Dendritic cell treated with granulocyte-macrophage colony-stimulating factor and Interleukin-4, amounts not matched to agents 40 ng/mL and 50 ng/mL, for 4 days (primary cell): ENCODE measurements at regions not wholly inside any gene's neighbourhood (a gene's known extent, or its start where the extent isn't known, plus 50 kb on each side); places are given as distances from the start of the nearest gene placed in this dataset.
"Not testable (repeated sequence)": the region's sequence is repeated elsewhere in the genome, so short reads cannot be mapped to it uniquely, and the experiment has no call there.

Experiments used
- H3K27ac Mint-ChIP-seq: one replicate; pipeline ENCODE4 v1.8.0; 2022; ENCODE audit warnings: mild to moderate bottlenecking, mixed read lengths
- H3K27me3 Mint-ChIP-seq: one replicate; pipeline ENCODE4 v1.8.0; 2022; ENCODE audit warnings: mild to moderate bottlenecking, mixed read lengths
- H3K36me3 Mint-ChIP-seq: one replicate; pipeline ENCODE4 v1.8.0; 2022; ENCODE audit warnings: low read depth, mixed read lengths
- H3K4me1 Mint-ChIP-seq: one replicate; pipeline ENCODE4 v1.8.0; 2022; ENCODE audit warnings: low read depth, mixed read lengths
- H3K4me3 Mint-ChIP-seq: one replicate; pipeline ENCODE4 v1.8.0; 2022; ENCODE audit warnings: mild to moderate bottlenecking, moderate library complexity, mixed read lengths
- H3K9me3 Mint-ChIP-seq: one replicate; pipeline ENCODE4 v1.8.0; 2022; ENCODE audit warnings: mixed read lengths
- intact Hi-C: fragments of 100-400 bp; cut with micrococcal nuclease; formaldehyde crosslinking; loops from one replicate; pipeline ENCODE4 v1.15.0; 2022

DNA sequence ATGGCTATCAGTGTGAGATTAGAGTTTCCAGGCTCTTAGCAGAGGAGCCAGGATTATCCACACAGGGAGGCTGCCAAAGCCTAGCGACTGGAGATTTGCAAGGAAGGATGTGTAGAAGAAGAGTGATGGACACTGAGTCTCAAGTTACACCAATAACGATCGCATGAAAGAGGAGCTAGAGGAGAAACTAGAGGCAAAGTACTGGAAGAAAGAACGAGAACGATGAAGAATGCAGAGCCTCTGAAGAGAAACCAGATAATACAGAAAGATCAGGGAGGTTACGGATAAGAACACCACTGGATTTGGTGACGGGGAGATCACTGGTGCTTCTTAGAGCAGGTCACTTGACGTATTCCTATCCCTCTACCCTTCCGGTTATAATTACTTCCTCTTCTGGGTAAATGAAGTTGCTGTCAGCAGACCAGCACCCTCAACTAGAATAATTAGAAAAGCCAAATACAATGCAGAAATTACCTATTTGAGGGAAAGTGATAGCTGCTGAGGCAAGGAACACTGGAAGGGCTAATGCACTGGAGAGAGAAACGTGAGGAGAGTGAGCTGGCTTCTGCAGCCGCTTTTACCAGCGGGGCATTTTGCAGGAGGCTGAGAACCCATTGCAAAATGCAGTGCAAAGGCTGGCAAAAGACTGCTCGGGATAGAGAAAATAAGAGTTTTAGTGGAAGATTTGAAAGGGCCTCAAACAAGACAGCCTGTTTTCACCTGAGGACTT, 93.1 kb upstream of the HIF1A start:
- Mint-ChIP-seq H3K27me3 (no peaks in the 10 kb centered on the region), H3K9me3 (peaks cover 15% of the 10 kb centered on the region), H3K4me1 (peaks cover 45% of the 10 kb centered on the region), H3K27ac (peak overlapping the region; percentile 77), H3K36me3 (no peaks in the 10 kb centered on the region), H3K4me3 (peak overlapping the region; percentile 39)
- intact Hi-C loops, result loop anchor here (5.0 kb wide), 1 partner anchor 40 kb away; no protein-coding TSS in a partner anchor

DNA sequence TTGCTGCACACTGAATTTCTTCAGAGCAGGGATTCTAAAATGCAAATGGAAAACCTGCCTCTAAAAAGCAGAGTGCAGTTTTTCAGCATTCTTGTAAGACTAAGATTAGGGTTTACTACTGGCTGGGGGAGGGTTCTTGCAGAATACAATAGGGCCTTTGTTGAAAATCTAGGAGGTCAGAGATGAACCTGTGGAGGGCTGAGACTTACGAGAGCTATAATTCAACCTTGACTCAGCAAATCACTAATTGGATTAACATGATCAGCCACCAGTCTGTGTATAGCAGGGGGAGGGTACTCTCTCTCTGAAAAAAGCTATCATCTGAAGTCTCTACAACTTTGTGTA, 92.6 kb upstream of the HIF1A start:
- H3K27me3 Mint-ChIP-seq, result no peaks in the 10 kb centered on the region
- peaks cover 15% of the 10 kb centered on the region for H3K9me3 Mint-ChIP-seq
- intact Hi-C loops, result loop anchor here (5.0 kb wide), 1 partner anchor 40 kb away; no protein-coding TSS in a partner anchor
- no peak overlapping the region for H3K4me3 Mint-ChIP-seq
- peaks cover 45% of the 10 kb centered on the region for H3K4me1 Mint-ChIP-seq
- no peaks in the 10 kb centered on the region for H3K36me3 Mint-ChIP-seq
- H3K27ac Mint-ChIP-seq, result peak overlapping the region; percentile 77

DNA sequence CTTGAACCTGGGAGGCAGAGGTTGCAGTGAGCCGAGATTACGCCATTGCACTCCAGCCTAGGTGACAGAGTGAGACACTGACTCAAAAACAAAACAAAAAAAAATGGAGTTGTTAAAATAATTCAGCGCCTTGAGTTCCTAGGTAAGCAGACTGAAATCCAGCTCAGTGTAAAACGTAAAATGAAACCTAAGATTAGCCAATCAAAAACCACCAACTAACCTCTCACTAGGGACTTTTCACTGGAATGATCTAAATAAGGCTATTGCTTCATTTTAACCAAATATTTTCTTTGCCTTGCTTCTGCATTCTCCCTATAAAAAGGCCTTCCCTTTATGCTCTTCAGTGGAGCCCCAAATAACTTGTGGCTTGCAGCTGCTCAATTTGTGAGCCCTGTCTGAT, 91.6 kb upstream of the HIF1A start:
- intact Hi-C loops, result loop anchor here (5.0 kb wide), 1 partner anchor 41 kb away; no protein-coding TSS in a partner anchor
- Mint-ChIP-seq H3K27me3 (no peaks in the 10 kb centered on the region), H3K4me3 (no peak overlapping the region), H3K9me3 (peaks cover 15% of the 10 kb centered on the region), H3K4me1 (peaks cover 38% of the 10 kb centered on the region), H3K36me3 (no peaks in the 10 kb centered on the region), H3K27ac (peak overlapping the region; percentile 77)

DNA sequence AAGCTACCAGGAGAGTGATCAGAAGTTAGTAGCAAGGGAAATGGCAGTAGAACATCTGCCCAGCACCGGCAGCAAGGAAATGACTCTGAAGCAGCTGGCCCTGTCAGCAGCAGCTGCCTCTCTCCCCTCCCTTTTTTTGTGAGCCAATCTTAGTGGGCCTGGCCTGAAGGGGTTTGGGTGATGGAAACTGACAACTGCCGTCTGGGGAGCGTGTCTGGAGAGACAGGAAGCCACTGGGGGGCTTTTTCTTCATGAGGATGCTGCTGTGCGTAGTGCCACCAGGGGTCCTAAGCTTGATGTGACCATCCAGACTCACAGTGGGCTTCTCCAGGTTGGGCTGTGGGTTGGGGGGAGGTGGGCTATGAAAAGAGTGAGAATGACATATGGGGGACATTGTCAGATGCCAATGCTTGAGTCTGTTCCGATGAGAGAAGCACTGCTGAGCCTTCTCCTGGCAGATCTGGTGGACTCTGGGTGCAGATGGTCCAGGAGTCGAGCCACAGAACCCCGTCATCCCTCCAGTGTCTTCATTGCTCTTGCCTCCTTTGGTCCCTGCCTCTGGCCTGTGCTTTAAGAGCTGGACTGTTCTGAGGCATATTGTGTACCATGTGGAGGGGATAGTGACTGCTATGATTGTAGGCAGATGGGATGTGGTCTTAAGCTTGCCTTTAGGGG, 87.6 kb upstream of the HIF1A start:
- H3K4me1 Mint-ChIP-seq, result peaks cover 20% of the 10 kb centered on the region
- H3K27me3 Mint-ChIP-seq, result no peaks in the 10 kb centered on the region
- peaks cover 15% of the 10 kb centered on the region for H3K9me3 Mint-ChIP-seq
- H3K36me3 Mint-ChIP-seq, result no peaks in the 10 kb centered on the region
- peak overlapping the region; percentile 22 for H3K27ac Mint-ChIP-seq
- H3K4me3 Mint-ChIP-seq, result no peak overlapping the region
- intact Hi-C loops, result no loop called here

DNA sequence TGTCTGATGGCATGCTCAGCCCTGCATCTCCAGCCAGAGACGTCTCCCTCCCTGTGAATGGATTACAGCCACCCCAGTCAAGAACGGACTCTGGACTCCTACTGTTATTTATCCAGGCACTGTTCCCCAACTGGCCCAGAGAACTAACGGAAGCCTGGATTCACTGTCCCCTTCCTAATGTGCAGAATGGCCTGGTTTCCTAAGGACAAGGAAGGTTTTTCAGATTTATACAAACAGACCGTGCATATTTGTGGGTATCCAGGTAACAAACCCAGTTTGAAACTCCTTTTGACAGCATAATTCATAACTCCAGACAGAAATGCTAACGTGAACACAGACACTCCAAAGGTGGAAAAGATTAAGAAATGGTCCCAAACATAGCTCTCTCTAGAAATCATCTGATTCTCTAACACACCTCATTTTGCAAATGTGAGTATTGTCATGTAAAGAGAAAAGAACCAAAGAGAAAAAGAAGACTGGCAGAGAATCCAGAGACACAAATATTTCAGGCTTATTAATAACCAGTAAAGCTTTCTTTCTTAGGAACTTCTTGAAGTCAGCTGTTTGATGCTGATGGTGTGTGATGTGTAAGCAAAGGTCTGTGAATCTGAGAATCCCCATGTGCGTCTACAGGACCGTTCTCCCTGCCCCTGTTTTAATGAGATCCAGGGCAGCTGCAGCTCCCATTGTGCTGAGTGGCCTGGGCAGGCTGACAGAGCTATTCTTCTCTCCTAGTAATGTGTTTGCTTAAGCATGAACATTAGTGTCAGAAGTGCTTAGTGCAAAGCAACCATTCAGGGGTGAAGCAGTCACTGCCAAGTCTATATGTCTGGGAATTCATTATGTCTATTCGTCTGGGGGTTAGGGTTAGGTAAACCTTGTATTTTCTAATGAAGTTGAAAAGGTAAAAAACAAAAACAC, 86.8 kb upstream of the HIF1A start:
- Mint-ChIP-seq H3K9me3 (peaks cover 15% of the 10 kb centered on the region), H3K27me3 (no peaks in the 10 kb centered on the region), H3K4me1 (peaks cover 12% of the 10 kb centered on the region), H3K36me3 (no peaks in the 10 kb centered on the region), H3K4me3 (no peak overlapping the region), H3K27ac (peak overlapping the region; percentile 22)
- intact Hi-C loops, result no loop called here

DNA sequence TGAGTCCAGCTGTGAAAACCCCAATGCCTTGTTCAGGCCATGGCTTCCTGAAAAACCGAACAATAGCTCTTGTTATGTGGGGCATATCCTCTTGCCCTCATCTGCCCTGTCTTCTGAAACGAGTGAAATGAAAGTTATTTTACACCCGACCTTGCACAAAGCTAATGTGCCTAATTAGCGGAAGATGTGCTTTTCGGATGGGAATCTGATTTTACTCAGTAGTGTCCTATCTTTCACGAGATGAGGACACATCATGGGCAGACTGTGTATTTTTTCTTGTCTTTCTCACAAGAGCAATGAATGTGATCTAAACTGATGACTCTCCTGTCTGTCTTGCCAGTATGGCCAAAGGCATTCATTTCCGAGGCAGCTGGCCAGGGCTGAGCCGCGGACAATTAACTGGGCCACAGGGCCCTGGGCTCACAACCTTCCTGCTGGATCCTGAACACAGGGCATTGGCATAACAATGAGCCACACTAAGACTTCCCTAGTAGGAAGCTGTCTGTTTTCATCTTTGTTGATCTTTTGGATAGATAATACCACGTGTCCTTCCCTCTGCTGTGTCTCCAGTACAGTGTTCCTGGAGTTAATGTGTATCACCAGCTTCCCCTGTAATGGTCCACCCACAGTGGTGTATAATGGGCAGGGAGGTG, 86.0 kb upstream of the HIF1A start:
- Mint-ChIP-seq H3K36me3 (no peaks in the 10 kb centered on the region), H3K4me3 (no peak overlapping the region), H3K27ac (no peak overlapping the region), H3K4me1 (peaks cover 4% of the 10 kb centered on the region), H3K27me3 (no peaks in the 10 kb centered on the region), H3K9me3 (peaks cover 14% of the 10 kb centered on the region)
- intact Hi-C loops, result no loop called here

DNA sequence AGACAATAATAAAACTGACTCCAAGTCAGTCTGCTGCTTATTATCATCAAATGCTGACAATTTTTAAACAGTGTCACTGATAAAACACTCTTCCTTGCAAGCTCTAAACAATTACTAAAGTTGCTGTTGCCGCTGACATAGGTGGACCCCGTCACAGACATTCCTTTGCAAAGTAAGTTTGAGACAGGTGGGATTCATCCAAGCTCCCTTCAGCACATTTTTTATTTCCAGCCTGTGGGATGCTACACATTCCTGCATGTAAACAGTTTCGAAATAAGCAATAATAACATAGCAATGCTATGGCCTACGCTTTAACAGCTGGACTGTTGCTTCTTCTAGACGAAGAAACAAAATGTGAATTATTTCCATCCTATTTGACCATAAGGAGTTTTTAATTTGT, 85.4 kb upstream of the HIF1A start:
- Mint-ChIP-seq H3K4me1 (peaks cover 6% of the 10 kb centered on the region), H3K36me3 (no peaks in the 10 kb centered on the region), H3K27me3 (no peaks in the 10 kb centered on the region), H3K9me3 (peaks cover 8% of the 10 kb centered on the region), H3K4me3 (no peak overlapping the region), H3K27ac (no peak overlapping the region)
- intact Hi-C loops, result no loop called here

DNA sequence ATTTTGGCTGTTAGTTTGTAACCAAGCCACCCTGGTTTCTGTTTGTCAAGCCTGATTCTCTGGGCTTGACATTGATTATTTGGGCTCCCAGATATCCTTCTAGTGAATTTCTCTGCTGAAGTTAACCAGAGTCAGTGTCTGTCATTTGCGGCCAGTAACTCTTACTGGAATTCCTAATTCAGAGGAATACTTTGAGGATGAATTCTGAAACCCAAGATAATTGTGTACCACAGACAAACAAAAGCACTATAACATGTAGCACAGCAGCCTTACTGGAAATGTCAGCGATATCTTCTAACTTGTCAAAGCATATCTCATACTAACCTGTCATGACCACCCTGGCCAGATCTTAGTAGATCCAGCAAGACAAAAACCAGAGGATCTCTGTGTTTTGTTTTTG, 84.4 kb upstream of the HIF1A start:
- Mint-ChIP-seq H3K9me3 (no peaks in the 10 kb centered on the region), H3K27me3 (no peaks in the 10 kb centered on the region), H3K27ac (no peak overlapping the region), H3K4me3 (no peak overlapping the region), H3K36me3 (no peaks in the 10 kb centered on the region), H3K4me1 (peaks cover 6% of the 10 kb centered on the region)
- intact Hi-C loops, result no loop called here

DNA sequence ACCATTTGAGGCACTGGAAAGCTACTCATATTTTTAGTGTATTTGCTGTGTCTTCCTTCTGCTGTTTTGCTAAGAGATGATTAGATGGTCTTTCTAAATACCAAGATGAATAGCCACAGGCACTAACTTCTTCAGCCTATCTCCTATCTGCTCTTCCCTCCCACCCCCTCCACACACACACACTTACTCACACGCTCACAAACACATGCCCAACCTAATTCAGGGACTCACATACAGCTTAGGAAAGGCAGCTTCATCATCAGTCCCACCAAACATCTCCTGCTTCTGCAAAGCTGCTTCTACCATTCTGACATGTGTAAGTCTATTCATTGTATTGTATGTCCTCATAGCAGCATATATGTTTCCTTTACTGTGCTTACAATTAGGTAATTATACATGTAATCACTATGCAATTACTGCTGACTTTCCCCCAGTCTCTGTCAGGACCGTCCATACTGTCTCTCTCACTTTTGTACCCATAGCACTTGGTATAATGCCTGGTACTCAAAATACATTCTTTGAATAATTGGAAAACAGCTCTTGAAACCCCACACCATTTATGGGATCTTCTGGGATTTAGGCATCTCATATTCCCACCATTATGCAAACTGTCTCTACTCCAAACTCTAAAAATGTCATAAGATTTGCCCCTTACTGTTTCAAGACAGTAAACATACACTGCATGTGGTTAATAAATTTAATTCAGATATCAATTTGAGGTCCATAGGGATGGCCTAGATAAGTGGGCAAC, 83.3 kb upstream of the HIF1A start:
- Mint-ChIP-seq H3K4me3 (no peak overlapping the region), H3K27ac (no peak overlapping the region), H3K4me1 (peaks cover 6% of the 10 kb centered on the region), H3K9me3 (no peaks in the 10 kb centered on the region), H3K36me3 (no peaks in the 10 kb centered on the region), H3K27me3 (no peaks in the 10 kb centered on the region)
- intact Hi-C loops, result no loop called here

DNA sequence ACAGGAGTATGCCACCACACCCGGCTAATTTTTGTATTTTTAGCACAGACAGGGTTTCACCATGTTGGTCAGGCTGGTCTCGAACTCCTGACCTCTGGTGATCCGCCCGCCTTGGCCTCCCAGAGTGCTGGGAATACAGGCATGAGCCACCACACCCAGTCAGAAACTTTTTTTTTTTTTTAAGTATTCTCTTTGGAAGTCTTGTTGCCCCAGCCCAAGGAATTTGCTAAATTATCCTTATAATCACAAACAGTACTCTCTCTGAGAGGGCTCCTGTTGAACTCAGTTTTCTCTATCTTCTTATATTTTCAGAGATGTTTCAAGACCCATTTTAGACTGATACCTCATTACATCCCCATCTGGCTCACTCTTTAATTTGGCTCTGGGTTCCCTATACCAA, 82.3 kb upstream of the HIF1A start:
- H3K9me3 Mint-ChIP-seq, H3K27me3 Mint-ChIP-seq, H3K27ac Mint-ChIP-seq, H3K4me3 Mint-ChIP-seq, H3K4me1 Mint-ChIP-seq, intact Hi-C loops, H3K36me3 Mint-ChIP-seq: not testable (repeated sequence)

DNA sequence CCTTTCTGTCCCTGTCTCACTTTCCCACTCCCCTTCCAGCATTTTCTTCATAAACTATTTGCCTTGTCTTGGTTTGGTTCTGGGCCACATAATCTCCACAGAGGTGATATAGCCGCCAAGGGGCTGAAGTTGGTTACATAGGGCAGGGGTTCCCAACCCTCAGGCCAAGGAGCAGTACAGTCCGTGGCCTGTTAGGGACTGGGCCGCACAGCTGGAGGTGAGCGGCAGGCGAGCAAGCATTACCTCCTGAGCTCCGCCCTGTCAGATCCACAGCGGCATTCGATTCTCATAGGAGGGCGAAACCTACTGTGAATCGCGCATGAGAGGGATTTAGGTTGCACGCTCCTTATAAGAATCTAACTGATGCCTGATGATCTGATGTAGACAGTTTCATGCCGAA, 80.6 kb upstream of the HIF1A start:
- Mint-ChIP-seq H3K27ac (no peak overlapping the region), H3K27me3 (no peaks in the 10 kb centered on the region), H3K4me3 (no peak overlapping the region), H3K9me3 (no peaks in the 10 kb centered on the region), H3K4me1 (peaks cover 15% of the 10 kb centered on the region), H3K36me3 (no peaks in the 10 kb centered on the region)
- intact Hi-C loops, result no loop called here

DNA sequence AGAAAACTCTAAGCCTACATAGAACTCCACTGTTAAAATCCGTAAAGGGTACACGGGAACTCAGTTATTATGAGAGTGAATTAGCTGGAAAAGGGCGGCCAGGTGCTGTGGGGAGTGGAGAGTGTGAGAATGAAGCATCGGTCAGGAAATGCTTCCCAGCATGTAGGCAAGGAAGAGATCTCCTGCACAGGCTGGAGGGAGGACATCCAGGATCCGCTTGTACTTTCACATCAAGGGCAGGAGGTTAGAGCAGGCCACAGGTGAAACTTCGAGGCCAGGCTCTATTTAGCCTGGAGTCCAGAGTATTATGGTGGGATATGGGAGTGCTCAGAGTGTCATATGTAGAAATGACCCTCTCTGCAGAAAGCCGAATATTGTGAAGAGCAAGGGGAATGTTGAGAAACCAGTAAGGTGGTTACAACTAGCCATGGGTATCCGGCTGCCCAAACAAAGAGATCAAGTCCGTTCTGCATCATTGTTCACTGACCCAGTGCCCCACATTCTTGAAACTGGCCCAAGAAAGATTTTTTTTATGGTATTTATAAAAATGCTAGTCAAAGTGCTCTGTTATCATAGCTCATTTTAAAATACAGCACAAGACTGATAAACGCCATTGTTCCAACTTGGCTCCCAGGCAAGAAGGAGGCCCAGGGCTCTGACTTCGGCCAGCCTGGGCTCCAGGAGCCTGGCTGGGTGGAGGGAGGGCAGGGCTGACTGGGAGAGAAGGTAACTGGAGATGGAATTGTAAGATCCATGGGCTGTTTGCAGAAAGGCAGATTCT, 79.4 kb upstream of the HIF1A start:
- H3K27me3 Mint-ChIP-seq, result no peaks in the 10 kb centered on the region
- no peak overlapping the region for H3K4me3 Mint-ChIP-seq
- peaks cover 26% of the 10 kb centered on the region for H3K4me1 Mint-ChIP-seq
- no peaks in the 10 kb centered on the region for H3K9me3 Mint-ChIP-seq
- intact Hi-C loops, result no loop called here
- peak overlapping the region; percentile 52 for H3K27ac Mint-ChIP-seq
- H3K36me3 Mint-ChIP-seq, result no peaks in the 10 kb centered on the region
